NCI-H460 (cell line): ENCODE measurements at regions not wholly inside any gene's neighbourhood (a gene's known extent, or its start where the extent isn't known, plus 50 kb on each side); places are given as distances from the start of the nearest gene placed in this dataset.
"Not testable (repeated sequence)": the region's sequence is repeated elsewhere in the genome, so short reads cannot be mapped to it uniquely, and the experiment has no call there.

Experiments
- DNase-seq: peaks from one replicate; pipeline ENCODE4 v3.0.0-alpha.2; 2016; ENCODE audit warnings: low read depth; ENCODE audit errors: extremely low read depth

DNA sequence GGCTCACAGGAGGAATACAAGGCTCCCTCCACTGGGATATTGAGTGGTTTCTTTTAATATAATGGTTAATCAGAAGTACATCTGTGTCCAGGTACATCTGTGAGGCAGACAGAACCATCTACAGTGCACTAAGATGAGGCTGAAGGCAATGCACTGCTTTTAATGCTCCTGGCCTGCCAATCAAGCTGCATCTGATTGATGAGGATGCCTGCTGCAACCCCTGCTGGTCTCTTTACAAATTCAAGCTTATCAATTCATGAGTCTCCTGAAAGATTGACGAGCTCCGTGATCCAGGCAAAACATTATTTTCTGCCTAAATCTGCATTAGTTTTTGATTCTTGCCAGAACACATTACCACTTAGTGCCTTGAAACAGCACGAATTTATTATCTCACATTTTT lies 1139.1 kb downstream of the AACS start:
- DNase-seq = no peak

GRCh38 chr12:126210026-126210425 lies 1144.8 kb downstream of the AACS start:
- no peak for DNase-seq

- DNase-seq = no peak
Measured at GRCh38 chr12:126210448-126210847, 1145.2 kb downstream of the AACS start.

GRCh38 chr12:126212824-126213223 lies 1147.6 kb downstream of the AACS start:
- no peak for DNase-seq

DNA sequence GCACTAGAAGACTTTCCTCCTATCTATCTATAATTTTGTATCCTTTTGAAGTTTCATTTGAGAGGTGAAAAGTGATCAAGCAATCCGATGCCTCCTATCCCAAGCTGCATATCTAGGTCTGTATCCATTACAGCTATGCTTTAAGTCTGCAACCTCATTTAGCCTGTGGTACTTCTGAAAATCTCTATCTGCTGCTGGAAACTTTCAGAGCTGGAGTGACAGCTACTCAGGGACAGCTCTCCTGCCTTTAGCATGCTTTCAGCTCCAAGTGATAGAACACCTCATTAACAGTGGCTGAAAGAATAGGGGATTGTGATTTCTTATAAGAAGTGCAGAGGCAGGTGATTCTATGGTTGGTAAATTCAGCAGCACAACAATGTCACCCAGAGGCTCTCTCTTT lies 1153.5 kb downstream of the AACS start:
- no peak for DNase-seq

DNA sequence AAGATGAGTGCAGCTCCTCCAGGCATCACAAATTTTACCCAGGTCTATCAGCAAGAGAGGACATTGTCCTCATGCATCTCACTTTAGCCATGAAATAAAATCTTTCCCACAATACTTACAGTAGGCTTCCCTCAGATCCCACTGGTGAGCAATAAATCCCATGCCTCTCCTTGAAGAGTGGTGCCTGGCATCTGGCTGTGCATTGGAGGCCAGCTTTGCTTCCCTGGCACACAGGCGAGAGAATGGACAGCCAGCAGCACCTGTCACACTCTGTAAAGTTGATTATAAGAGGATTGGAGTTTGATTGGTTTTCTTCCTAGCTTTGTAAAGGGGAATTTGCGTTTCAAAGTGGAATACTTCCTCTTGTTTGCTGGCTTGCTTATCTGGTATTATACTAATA lies 1153.9 kb downstream of the AACS start:
- no peak for DNase-seq

GRCh38 chr12:126219654-126220279 lies 1154.5 kb downstream of the AACS start:
- no peak for DNase-seq

- DNase-seq = no peak
Measured at GRCh38 chr12:126224032-126224431, 1158.8 kb downstream of the AACS start.

- no peak for DNase-seq
Measured at GRCh38 chr12:126228936-126229335, 1163.7 kb downstream of the AACS start.

DNA sequence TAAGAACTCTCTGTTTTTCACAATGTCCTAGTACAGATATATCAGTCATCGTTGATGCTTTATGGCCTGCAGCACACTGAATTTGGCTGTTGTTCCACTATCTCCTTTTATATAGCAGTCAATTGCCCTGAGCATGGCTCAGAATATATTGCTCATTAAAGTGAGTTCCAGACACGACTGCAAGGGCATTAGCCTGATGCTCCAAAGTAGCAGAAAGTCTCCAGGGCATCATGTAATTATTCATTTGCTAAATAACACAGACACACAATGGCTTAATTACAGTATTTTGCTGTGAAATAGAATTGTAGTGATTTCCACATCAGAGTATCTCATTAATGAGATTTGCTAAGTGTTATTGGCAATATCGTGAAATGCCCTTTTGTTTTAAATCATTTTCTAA lies 1167.5 kb downstream of the AACS start:
- no peak for DNase-seq

DNA sequence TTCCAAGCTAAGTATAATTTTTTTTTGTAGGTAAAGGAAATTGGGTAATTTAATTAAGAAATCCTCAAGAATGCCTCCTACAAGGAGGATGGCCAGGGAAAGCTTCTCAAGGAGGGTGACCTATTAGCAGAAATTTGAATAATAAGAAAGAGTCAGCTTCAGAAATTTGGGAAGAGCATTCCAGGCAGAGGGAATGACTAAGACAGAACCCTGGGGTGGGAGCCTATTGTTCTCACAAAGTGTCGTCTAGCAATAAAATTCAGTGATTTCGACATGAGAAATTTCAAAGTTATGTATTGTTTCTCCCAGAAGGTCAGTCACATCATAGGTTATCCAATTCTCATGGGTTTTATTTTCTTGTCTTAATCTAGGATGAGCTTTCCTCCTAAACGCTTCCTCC lies 1168.4 kb downstream of the AACS start:
- DNase-seq = no peak

DNA sequence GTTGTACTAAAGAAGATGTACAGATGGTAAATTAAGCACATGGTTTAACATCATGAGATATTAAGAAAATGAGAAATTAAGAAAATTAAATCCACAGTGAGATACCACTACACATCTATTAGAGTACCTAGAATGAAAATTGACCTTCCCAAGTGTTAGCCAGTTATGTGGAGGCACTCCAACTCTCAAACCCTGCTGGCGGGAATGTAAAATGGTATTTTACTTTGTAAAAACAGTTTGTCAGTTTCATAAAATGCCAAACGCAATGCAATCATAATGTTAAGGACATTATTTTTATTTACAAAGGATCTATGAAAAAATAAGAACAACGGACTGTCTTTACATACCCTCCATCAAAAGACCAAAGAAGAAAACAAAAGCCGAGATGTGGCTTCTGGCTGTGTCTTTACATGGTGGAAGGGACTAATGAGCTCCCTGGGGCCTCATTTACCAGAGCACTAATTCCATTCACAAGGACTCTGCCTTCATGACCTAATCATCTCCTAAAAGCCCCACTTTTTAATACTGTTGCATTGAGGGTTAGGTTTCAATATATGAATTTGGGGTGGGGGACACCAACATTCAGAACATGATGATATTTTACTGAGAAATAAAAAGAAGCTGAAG lies 1178.7 kb downstream of the AACS start:
- no peak for DNase-seq

DNA sequence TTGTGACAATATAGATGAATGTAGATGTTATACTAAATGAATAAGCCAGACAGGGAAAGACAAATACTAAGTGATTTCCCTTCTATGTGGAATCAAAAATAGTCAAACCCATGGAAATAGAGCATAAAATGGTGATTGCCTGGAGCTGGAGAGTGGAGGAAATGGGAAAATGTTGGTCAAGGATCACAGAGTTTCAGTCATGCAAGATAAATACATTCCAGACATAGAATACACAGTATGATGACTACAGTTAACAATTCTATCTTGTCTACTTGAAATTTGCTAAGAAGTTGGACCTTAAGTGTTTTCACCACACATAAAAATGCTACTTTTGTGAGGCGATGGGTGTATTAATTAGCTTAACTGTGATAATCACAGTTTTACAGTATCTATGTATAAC lies 1182.7 kb downstream of the AACS start:
- no peak for DNase-seq

DNA sequence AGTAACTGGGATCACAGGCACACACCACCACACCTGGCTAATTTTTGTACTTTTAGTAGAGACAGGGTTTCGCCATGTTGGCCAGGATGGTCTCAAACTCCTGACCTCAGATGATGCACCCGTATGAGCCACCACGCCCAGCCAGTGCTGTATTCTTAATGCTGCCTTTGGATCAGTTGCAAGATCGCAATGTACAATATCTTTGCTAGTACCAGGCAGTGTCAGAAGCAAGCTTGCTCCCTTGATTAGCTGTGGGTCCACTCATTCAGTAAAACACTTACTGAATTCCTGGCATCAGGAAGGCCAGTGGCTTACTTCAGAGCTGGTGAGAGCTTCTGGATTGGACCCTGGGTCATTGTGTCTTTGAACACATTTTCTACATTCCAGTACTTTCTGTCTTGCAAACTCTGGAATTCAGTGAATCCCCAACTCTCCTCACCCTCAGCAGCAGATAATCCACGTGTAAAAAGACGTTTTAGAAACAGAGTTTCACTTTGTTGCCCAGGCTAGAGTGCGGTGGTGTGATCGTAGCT lies 1183.7 kb downstream of the AACS start:
- no peak for DNase-seq

- no peak for DNase-seq
Measured at GRCh38 chr12:126258190-126258589, 1193.0 kb downstream of the AACS start.

GRCh38 chr12:126262829-126263228 lies 1197.6 kb downstream of the AACS start:
- DNase-seq = no peak

- no peak for DNase-seq
Measured at GRCh38 chr12:126268222-126268621, 1203.0 kb downstream of the AACS start.

DNA sequence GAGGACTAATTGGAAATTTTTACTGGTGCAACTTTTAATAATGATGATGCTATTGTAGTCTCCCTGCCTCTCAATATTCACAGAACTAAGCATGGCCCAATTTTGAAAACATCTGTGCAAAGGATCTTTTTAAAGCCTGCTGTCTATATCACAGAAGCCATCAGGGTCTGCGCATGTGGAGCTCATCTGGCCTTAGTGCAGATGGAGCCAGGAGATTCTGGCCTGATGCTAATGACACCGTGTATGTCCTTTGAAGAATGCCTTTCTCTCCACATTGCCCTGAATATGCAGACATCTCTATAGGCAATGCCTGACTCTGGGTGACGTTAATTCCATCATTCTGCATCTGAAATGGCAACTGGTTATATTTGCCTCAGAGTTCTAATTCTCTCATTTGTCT lies 1205.9 kb downstream of the AACS start:
- DNase-seq = no peak

GRCh38 chr12:126282691-126283090 lies 1217.5 kb downstream of the AACS start:
- DNase-seq = no peak

DNA sequence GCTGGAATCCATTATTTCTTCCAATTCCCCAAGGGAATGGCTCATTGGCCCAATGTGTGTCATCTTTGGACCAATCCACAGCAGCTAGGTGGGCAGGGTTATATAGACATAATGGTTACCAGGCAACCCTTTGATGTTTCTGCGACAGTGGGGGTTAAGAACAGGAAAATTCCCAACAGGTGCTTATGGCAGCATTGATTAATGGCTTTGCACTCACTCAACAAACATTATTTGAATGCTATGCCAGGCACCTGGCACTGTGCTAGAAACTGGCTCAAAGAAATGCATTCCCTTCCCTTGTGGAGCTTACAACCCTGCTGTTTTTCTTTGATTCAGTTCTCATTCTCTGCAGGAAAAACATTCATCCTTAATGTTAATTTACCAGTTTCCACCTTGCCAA lies 1221.0 kb downstream of the AACS start:
- DNase-seq = no peak

- DNase-seq = no peak
Measured at GRCh38 chr12:126290456-126290855, 1225.2 kb downstream of the AACS start.

DNA sequence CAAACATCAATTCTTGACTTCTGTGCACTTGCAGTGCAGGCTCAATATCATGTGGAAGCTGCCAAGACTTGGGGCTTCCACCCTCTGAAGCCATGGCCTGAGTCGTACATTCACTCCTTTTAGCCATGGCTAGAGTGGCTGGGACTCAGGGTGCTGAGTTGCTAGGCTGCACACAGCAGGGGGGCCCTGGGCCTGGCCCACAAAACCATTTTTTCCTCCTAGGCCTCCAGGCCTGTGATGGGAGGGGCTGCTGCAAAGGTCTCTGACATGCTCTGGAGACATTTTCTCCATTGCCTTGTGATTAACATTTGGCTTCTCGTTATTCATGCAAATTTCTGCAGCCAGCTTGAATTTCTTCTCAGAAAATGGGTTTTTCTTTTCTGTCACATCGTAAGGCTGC lies 1226.8 kb downstream of the AACS start:
- DNase-seq = not testable (repeated sequence)

DNA sequence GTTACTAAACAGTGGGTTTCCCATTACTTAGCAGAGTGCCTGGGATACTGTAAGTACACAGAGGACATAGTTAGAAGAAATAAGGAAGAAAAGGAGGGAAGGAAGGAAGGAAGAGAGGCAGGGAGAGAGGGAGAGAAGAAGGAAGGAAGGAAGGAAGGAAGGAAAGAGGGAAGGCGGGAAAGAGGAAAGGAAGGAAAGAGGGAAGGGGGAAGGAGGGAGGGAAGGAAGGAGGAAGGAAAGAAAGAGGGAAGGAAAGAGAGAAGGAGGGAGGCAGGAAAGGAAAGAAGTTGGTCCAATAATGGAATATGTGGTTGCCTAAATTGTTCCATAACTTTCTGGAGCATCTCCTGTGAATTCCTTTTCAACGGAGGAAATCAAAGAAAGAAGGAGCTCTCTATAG lies 1230.4 kb downstream of the AACS start:
- DNase-seq = no peak
